ENCODE measurements at regions not wholly inside any gene's neighbourhood (a gene's known extent, or its start where the extent isn't known, plus 50 kb on each side); places are given as distances from the start of the nearest gene placed in this dataset.

- TF ChIP-seq CTCF (IDR thresholded peaks at IDR 0.05; ENCODE audit: borderline replicate concordance, extremely low read depth, low read length, poor library complexity, severe bottlenecking) (no peak), EZH2 (IDR thresholded peaks at IDR 0.05; ENCODE audit: borderline replicate concordance, low read depth, low read length, severe bottlenecking) (no peak)
These were observed 71.7 kb upstream of the FAR1 start for GRCh38 chr11:13596611-13597326.

Data from DND-41 (cell line).